ENCODE measurements at regions not wholly inside any gene's neighbourhood (a gene's known extent, or its start where the extent isn't known, plus 50 kb on each side); places are given as distances from the start of the nearest gene placed in this dataset.

- no peak for DNase-seq
Observed at GRCh38 chr3:18295171-18295920, 129.8 kb downstream of the SATB1 start.

- DNase-seq = no peak
Observed at GRCh38 chr3:18290157-18290556, 135.0 kb downstream of the SATB1 start.

- DNase-seq = no peak
Observed at GRCh38 chr3:18288243-18288642, 136.9 kb downstream of the SATB1 start.

- DNase-seq = no peak
Observed at GRCh38 chr3:18284716-18285115, 140.4 kb downstream of the SATB1 start.

- DNase-seq = no peak
Observed at GRCh38 chr3:18283680-18284079, 141.5 kb downstream of the SATB1 start.

- no peak for DNase-seq
Observed at GRCh38 chr3:18282507-18282906, 142.6 kb downstream of the SATB1 start.

GRCh38 chr3:18279226-18279737 lies 145.9 kb downstream of the SATB1 start:
- no peak for DNase-seq

GRCh38 chr3:18264853-18265252 lies 160.3 kb downstream of the SATB1 start:
- no peak for DNase-seq

GRCh38 chr3:18264361-18264760 lies 160.8 kb downstream of the SATB1 start:
- DNase-seq = no peak

GRCh38 chr3:18258492-18258891 lies 166.6 kb downstream of the SATB1 start:
- no peak for DNase-seq

GRCh38 chr3:18252578-18252977 lies 172.6 kb downstream of the SATB1 start:
- peak in 1 of 2 donors; percentile 69 for DNase-seq

GRCh38 chr3:18250991-18251390 lies 174.1 kb downstream of the SATB1 start:
- DNase-seq = no peak

GRCh38 chr3:18249126-18249525 lies 176.0 kb downstream of the SATB1 start:
- DNase-seq = no peak

GRCh38 chr3:18247776-18248310 lies 177.3 kb downstream of the SATB1 start:
- DNase-seq = no peak

GRCh38 chr3:18247139-18247695 lies 177.9 kb downstream of the SATB1 start:
- DNase-seq = no peak

GRCh38 chr3:18246336-18247060 lies 178.6 kb downstream of the SATB1 start:
- DNase-seq = no peak

- no peak for DNase-seq
Observed at GRCh38 chr3:18245721-18246120, 179.4 kb downstream of the SATB1 start.

- DNase-seq = no peak
Observed at GRCh38 chr3:18241837-18242236, 183.3 kb downstream of the SATB1 start.

GRCh38 chr3:18239674-18240073 lies 185.5 kb downstream of the SATB1 start:
- DNase-seq = no peak

- no peak for DNase-seq
Observed at GRCh38 chr3:18238746-18239331, 186.3 kb downstream of the SATB1 start.

GRCh38 chr3:18238332-18238731 lies 186.8 kb downstream of the SATB1 start:
- no peak for DNase-seq

GRCh38 chr3:18237251-18238005 lies 187.7 kb downstream of the SATB1 start:
- DNase-seq = no peak

Measured in bone marrow (tissue), 2 donors.